ENCODE measurements at regions not wholly inside any gene's neighbourhood (a gene's known extent, or its start where the extent isn't known, plus 50 kb on each side); places are given as distances from the start of the nearest gene placed in this dataset.

DNA sequence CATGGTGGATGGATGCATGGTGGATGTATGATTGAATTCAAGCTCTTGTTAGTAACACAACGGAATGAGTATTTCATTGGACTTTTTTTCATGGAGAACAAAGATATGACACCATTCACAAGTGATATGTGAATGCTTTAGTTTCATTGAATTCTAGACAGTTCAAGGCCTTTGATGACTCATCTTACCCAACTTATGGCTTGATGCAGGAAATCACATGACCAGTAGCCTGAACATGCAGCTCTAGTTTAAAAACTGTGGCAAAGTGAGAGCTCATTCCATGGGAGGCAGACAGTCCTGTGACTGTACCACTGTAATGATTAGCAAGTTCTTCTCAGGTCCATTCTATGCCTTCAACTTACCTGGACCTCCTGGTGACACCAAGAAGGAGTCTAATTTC is 1239.3 kb downstream of the TYW1 start:
- Histone ChIP-seq H3K27me3 (ENCODE audit: insufficient read depth, low read length) (no peaks in the 10 kb centered on the region), H3K4me2 (ENCODE audit: insufficient read depth, low read length) (no peak overlapping the region), H4K20me1 (ENCODE audit: insufficient read depth, low read length) (no peaks in the 10 kb centered on the region), H3K79me2 (ENCODE audit: insufficient read depth, low read length) (no peaks in the 10 kb centered on the region), H3K4me1 (ENCODE audit: insufficient read depth, low read length) (no peaks in the 10 kb centered on the region), H3K27ac (ENCODE audit: low read depth, low read length) (no peak overlapping the region), H3K36me3 (ENCODE audit: insufficient read depth, low read length) (no peaks in the 10 kb centered on the region), H3K9me3 (ENCODE audit: low read depth, low read length) (no peaks in the 10 kb centered on the region), H2AFZ (ENCODE audit: low read length) (no peak overlapping the region), H3K4me3 (ENCODE audit: insufficient read depth, low read length) (no peak overlapping the region)
- DNase-seq (ENCODE audit: insufficient read length, low spot score, missing footprints) = no peak
- no peak for TF ChIP-seq CTCF (IDR thresholded peaks at IDR 0.05; ENCODE audit: extremely low read depth, low read depth, low read length)

GRCh38 chr7:68238204-68238805 is 1241.7 kb downstream of the TYW1 start:
- Histone ChIP-seq H4K20me1 (ENCODE audit: insufficient read depth, low read length) (no peaks in the 10 kb centered on the region), H2AFZ (ENCODE audit: low read length) (no peak overlapping the region), H3K4me2 (ENCODE audit: insufficient read depth, low read length) (no peak overlapping the region), H3K36me3 (ENCODE audit: insufficient read depth, low read length) (no peaks in the 10 kb centered on the region), H3K79me2 (ENCODE audit: insufficient read depth, low read length) (no peaks in the 10 kb centered on the region), H3K27ac (ENCODE audit: low read depth, low read length) (no peak overlapping the region), H3K4me1 (ENCODE audit: insufficient read depth, low read length) (no peaks in the 10 kb centered on the region), H3K4me3 (ENCODE audit: insufficient read depth, low read length) (no peak overlapping the region), H3K9me3 (ENCODE audit: low read depth, low read length) (no peaks in the 10 kb centered on the region), H3K27me3 (ENCODE audit: insufficient read depth, low read length) (no peaks in the 10 kb centered on the region)
- DNase-seq (ENCODE audit: insufficient read length, low spot score, missing footprints) = no peak
- no peak for TF ChIP-seq CTCF (IDR thresholded peaks at IDR 0.05; ENCODE audit: extremely low read depth, low read depth, low read length)

DNA sequence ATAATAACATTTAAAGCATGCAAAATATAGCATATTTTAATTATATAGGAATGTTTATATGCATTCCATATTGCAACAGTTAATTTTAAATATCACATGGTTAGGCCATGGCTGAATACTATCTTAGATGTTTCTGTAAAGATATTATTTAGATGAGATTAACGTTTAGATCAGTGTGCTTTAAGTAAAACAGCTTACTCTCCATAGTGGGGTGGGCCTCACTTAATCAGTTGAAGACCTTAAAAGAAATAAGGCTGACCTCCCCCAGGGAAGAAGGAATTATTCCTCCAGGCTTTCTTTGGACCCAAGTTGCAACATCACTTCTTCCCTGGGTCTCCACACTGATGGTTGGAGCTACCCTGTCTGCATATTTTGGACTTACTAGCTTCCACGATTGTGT is 1246.5 kb downstream of the TYW1 start:
- Histone ChIP-seq H3K27ac (ENCODE audit: low read depth, low read length) (no peak overlapping the region), H3K9me3 (ENCODE audit: low read depth, low read length) (no peaks in the 10 kb centered on the region), H3K27me3 (ENCODE audit: insufficient read depth, low read length) (no peaks in the 10 kb centered on the region), H2AFZ (ENCODE audit: low read length) (no peak overlapping the region), H4K20me1 (ENCODE audit: insufficient read depth, low read length) (no peaks in the 10 kb centered on the region), H3K79me2 (ENCODE audit: insufficient read depth, low read length) (no peaks in the 10 kb centered on the region), H3K4me3 (ENCODE audit: insufficient read depth, low read length) (no peak overlapping the region), H3K36me3 (ENCODE audit: insufficient read depth, low read length) (no peaks in the 10 kb centered on the region), H3K4me2 (ENCODE audit: insufficient read depth, low read length) (no peak overlapping the region), H3K4me1 (ENCODE audit: insufficient read depth, low read length) (no peaks in the 10 kb centered on the region)
- no peak for TF ChIP-seq CTCF (IDR thresholded peaks at IDR 0.05; ENCODE audit: extremely low read depth, low read depth, low read length)
- no peak for DNase-seq (ENCODE audit: insufficient read length, low spot score, missing footprints)

DNA sequence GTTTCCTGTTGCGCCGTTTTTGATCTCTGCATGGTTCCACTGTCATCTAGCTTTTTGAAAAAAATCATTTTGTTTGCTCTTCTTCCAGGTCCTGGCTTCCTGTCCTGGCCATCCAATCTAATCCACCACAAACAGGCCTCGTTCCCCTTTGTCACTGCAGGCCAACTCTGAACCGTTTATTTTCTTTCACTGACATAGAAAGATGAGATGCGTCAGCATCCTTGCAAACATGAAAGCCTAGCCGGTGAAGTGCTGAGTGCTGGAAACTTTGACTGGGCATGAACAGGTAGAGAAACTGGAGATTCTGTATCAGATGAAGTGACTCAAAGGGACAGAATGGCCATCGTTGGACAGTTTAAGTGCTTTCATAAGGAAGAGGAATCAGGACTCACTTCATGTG is 1247.8 kb downstream of the TYW1 start:
- Histone ChIP-seq H3K79me2 (ENCODE audit: insufficient read depth, low read length) (no peaks in the 10 kb centered on the region), H3K4me2 (ENCODE audit: insufficient read depth, low read length) (no peak overlapping the region), H3K9me3 (ENCODE audit: low read depth, low read length) (no peaks in the 10 kb centered on the region), H3K27me3 (ENCODE audit: insufficient read depth, low read length) (no peaks in the 10 kb centered on the region), H2AFZ (ENCODE audit: low read length) (no peak overlapping the region), H3K27ac (ENCODE audit: low read depth, low read length) (no peak overlapping the region), H3K36me3 (ENCODE audit: insufficient read depth, low read length) (no peaks in the 10 kb centered on the region), H3K4me1 (ENCODE audit: insufficient read depth, low read length) (no peaks in the 10 kb centered on the region), H3K4me3 (ENCODE audit: insufficient read depth, low read length) (no peak overlapping the region), H4K20me1 (ENCODE audit: insufficient read depth, low read length) (no peaks in the 10 kb centered on the region)
- DNase-seq (ENCODE audit: insufficient read length, low spot score, missing footprints) = no peak
- no peak for TF ChIP-seq CTCF (IDR thresholded peaks at IDR 0.05; ENCODE audit: extremely low read depth, low read depth, low read length)

All from osteoblast (primary cell).